Endodermal cell (in vitro differentiated cells): ENCODE measurements at regions not wholly inside any gene's neighbourhood (a gene's known extent, or its start where the extent isn't known, plus 50 kb on each side); places are given as distances from the start of the nearest gene placed in this dataset.

Source experiments
- DNase-seq: peaks from one replicate; pipeline ENCODE4 v3.0.0-alpha.2; 2017
- H3K27ac ChIP-seq: 2 replicates; pipeline ENCODE4 v1.5.1; 2013; ENCODE audit warnings: mild to moderate bottlenecking, low read depth, low read length, moderate library complexity
- H3K27me3 ChIP-seq: 2 replicates; pipeline ENCODE4 v1.6.1; 2013; ENCODE audit warnings: mild to moderate bottlenecking, low read length, moderate library complexity; ENCODE audit not compliant: insufficient read depth, control insufficient read depth, poor library complexity, severe bottlenecking
- H3K36me3 ChIP-seq: 2 replicates; pipeline ENCODE4 v1.7.0; 2013; ENCODE audit warnings: mild to moderate bottlenecking, low read length, moderate library complexity; ENCODE audit not compliant: control insufficient read depth, insufficient read depth
- H3K4me1 ChIP-seq: one replicate; pipeline ENCODE4 v1.7.0; 2013; ENCODE audit warnings: low read length; ENCODE audit not compliant: control insufficient read depth, insufficient read depth
- H3K4me3 ChIP-seq: 2 replicates; pipeline ENCODE4 v1.5.1; 2013; ENCODE audit warnings: mild to moderate bottlenecking, low read length, moderate library complexity
- H3K9ac ChIP-seq: 2 replicates; pipeline ENCODE4 v1.6.1; 2013; ENCODE audit warnings: mild to moderate bottlenecking, low read length, moderate library complexity; ENCODE audit not compliant: poor library complexity, severe bottlenecking; ENCODE audit errors: extremely low read depth
- H3K9me3 ChIP-seq: 2 replicates; pipeline ENCODE4 v1.6.1; 2013; ENCODE audit warnings: mild to moderate bottlenecking, low read length, moderate library complexity; ENCODE audit not compliant: control insufficient read depth
- H3K27ac Mint-ChIP-seq: 2 replicates; pipeline ENCODE4 v1.8.0; 2020; ENCODE audit warnings: mixed read lengths
- H3K27me3 Mint-ChIP-seq: 2 replicates; pipeline ENCODE4 v1.8.0; 2021; ENCODE audit warnings: mild to moderate bottlenecking, mixed read lengths; ENCODE audit not compliant: insufficient read depth
- H3K36me3 Mint-ChIP-seq: 2 replicates; pipeline ENCODE4 v1.8.0; 2020; ENCODE audit warnings: low read depth, mixed read lengths
- H3K4me1 Mint-ChIP-seq: 2 replicates; pipeline ENCODE4 v1.8.0; 2020; ENCODE audit warnings: mixed read lengths
- H3K4me3 Mint-ChIP-seq: 2 replicates; pipeline ENCODE4 v1.8.0; 2020; ENCODE audit warnings: mild to moderate bottlenecking, moderate library complexity, mixed read lengths
- H3K9me3 Mint-ChIP-seq: 2 replicates; pipeline ENCODE4 v1.8.0; 2020; ENCODE audit warnings: mild to moderate bottlenecking, mixed read lengths
- WGBS, 2 experiments: methylation state at CpG; one replicate each; pipeline versions ENCODE4 v1.1.5 to v1.1.7; 2013; ENCODE audit warnings: missing lambda C conversion rate in 2 of 2, mixed read lengths in 1 of 2; ENCODE audit not compliant: insufficient coverage in 1 of 2, insufficient read length in 1 of 2; 5-methylcytosine and 5-hydroxymethylcytosine counted together
- TF ChIP-seq, protein P1 (sequence below): fragments of 200-600 bp; sonication (generic); conservative IDR thresholded peaks from 2 replicates; pipeline ENCODE4 v1.5.0; 2021; ENCODE audit warnings: antibody characterized with exemption, mild to moderate bottlenecking

DNA sequence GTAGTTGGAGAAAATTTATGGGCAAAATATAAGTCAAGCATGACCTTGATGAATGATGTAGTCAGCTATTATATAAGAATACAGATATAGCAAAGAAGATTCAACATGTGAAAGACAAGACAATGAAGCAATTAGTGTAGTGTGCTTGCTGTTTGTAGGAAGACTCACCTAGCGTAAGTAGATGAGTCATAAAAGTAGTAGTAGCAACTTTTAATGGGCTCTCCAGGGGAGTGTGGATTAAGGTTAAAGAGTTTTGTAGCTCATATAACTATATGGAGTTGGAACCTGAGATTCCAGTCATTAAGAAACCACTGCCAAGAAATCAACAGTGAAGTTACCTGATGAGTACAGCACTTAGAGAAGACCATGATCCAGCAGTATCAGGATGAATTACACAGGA is 444.7 kb upstream of the CNTN3 start:
- no peaks in the 10 kb centered on the region for H3K27me3 ChIP-seq
- DNase-seq, result no peak
- no peaks in the 10 kb centered on the region for H3K9me3 Mint-ChIP-seq

DNA sequence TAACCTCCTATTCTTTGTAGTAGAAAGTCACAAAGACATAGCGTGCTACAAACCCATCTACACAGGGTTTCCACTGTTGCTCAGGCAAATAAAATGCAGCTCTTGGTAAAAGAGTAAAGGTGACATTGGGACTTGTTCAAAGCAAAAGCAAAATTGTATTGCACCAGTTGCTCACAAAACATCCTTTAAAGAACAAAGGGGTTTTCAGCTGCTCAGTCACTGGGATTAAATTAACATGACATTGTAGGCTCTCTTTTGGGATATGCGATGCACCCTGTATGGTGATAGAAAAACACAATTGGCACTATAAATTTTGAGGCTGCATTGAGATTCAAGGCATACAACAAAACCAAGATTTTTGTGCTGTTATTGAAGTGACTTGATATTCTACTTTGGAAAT is 447.3 kb upstream of the CNTN3 start:
- TF ChIP-seq, protein P1, sequence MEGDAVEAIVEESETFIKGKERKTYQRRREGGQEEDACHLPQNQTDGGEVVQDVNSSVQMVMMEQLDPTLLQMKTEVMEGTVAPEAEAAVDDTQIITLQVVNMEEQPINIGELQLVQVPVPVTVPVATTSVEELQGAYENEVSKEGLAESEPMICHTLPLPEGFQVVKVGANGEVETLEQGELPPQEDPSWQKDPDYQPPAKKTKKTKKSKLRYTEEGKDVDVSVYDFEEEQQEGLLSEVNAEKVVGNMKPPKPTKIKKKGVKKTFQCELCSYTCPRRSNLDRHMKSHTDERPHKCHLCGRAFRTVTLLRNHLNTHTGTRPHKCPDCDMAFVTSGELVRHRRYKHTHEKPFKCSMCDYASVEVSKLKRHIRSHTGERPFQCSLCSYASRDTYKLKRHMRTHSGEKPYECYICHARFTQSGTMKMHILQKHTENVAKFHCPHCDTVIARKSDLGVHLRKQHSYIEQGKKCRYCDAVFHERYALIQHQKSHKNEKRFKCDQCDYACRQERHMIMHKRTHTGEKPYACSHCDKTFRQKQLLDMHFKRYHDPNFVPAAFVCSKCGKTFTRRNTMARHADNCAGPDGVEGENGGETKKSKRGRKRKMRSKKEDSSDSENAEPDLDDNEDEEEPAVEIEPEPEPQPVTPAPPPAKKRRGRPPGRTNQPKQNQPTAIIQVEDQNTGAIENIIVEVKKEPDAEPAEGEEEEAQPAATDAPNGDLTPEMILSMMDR, result no peak
- H3K27ac ChIP-seq, result no peak overlapping the region
- no peaks in the 10 kb centered on the region for H3K36me3 ChIP-seq
- H3K36me3 Mint-ChIP-seq, result peaks cover 2% of the 10 kb centered on the region
- no peak overlapping the region for H3K4me3 Mint-ChIP-seq
- no peaks in the 10 kb centered on the region for H3K4me1 Mint-ChIP-seq
- H3K9ac ChIP-seq, result no peak overlapping the region
- 86 to 95% methylated on average over 1 to 2 of the region's 2 CpGs for WGBS, 2 experiments
- no peak overlapping the region for H3K4me3 ChIP-seq
- peaks cover 14% of the 10 kb centered on the region for H3K9me3 Mint-ChIP-seq
- no peaks in the 10 kb centered on the region for H3K9me3 ChIP-seq
- H3K27me3 ChIP-seq, result no peaks in the 10 kb centered on the region
- no peak overlapping the region for H3K27ac Mint-ChIP-seq
- no peak for DNase-seq
- H3K27me3 Mint-ChIP-seq, result no peaks in the 10 kb centered on the region
- no peaks in the 10 kb centered on the region for H3K4me1 ChIP-seq

More for the DNA sequence above, 444.7 kb upstream of the CNTN3 start:
- Mint-ChIP-seq H3K36me3 (no peaks in the 10 kb centered on the region), H3K4me1 (no peaks in the 10 kb centered on the region), H3K27ac (no peak overlapping the region), H3K4me3 (no peak overlapping the region), H3K27me3 (no peaks in the 10 kb centered on the region)
- Histone ChIP-seq H3K9me3 (no peaks in the 10 kb centered on the region), H3K36me3 (no peaks in the 10 kb centered on the region), H3K4me1 (no peaks in the 10 kb centered on the region), H3K27ac (no peak overlapping the region), H3K9ac (no peak overlapping the region), H3K4me3 (no peak overlapping the region)
- TF ChIP-seq, protein P1, result no peak
- WGBS, 2 experiments, result 98 to 100% methylated on average over 1 of the region's 1 CpG

DNA sequence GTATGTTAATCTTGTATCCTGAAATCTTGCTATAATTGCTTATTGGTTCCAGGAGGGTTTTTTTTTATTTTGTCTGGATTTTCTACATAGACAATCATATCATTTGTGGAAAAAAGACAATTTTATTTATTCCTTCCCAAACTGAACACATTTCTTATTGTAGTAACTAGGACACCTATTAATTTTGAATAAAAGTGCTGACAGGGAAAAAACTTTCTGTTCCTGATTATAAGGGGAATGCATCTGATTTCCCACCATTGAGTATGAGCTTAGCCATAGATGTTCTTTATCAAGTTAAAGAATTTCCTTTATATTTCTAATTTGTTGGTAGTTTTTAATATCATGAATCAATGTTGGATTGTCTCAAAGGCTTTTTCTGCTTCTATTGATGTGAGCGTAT is 460.7 kb upstream of the CNTN3 start:
- no peaks in the 10 kb centered on the region for H3K9me3 Mint-ChIP-seq
- Histone ChIP-seq H3K4me1 (no peaks in the 10 kb centered on the region), H3K9ac (no peak overlapping the region), H3K9me3 (no peaks in the 10 kb centered on the region), H3K4me3 (no peak overlapping the region), H3K27ac (no peak overlapping the region), H3K27me3 (no peaks in the 10 kb centered on the region), H3K36me3 (no peaks in the 10 kb centered on the region)
- 100% methylated on average over 1 of the region's 1 CpG; no CpG with 5 or more reads in 1 of the 2 experiments for WGBS, 2 experiments
- DNase-seq, result no peak
- no peaks in the 10 kb centered on the region for H3K36me3 Mint-ChIP-seq
- TF ChIP-seq, protein P1, result no peak
- H3K27me3 Mint-ChIP-seq, result peaks cover 2% of the 10 kb centered on the region
- H3K4me3 Mint-ChIP-seq, result no peak overlapping the region
- H3K27ac Mint-ChIP-seq, result no peak overlapping the region
- H3K4me1 Mint-ChIP-seq, result no peaks in the 10 kb centered on the region
